BLaER1 (cell line): ENCODE measurements at regions not wholly inside any gene's neighbourhood (a gene's known extent, or its start where the extent isn't known, plus 50 kb on each side); places are given as distances from the start of the nearest gene placed in this dataset.
"Not testable (repeated sequence)": the region's sequence is repeated elsewhere in the genome, so short reads cannot be mapped to it uniquely, and the experiment has no call there.

Source experiments
- H3K27ac ChIP-seq: shearing (Covaris generic); formaldehyde crosslinking; 2 replicates; pipeline ENCODE4 v1.8.1; 2022
- H3K27me3 ChIP-seq: shearing (Covaris generic); formaldehyde crosslinking; 2 replicates; pipeline ENCODE4 v1.8.1; 2022
- H3K36me3 ChIP-seq: shearing (Covaris generic); formaldehyde crosslinking; 2 replicates; pipeline ENCODE4 v1.8.1; 2022
- H3K4me1 ChIP-seq: shearing (Covaris generic); formaldehyde crosslinking; 2 replicates; pipeline ENCODE4 v1.8.1; 2022
- H3K4me2 ChIP-seq: shearing (Covaris generic); formaldehyde crosslinking; 2 replicates; pipeline ENCODE4 v1.8.1; 2022
- H3K4me3 ChIP-seq: shearing (Covaris generic); formaldehyde crosslinking; 2 replicates; pipeline ENCODE4 v1.8.1; 2022
- H3K9ac ChIP-seq: shearing (Covaris generic); formaldehyde crosslinking; 2 replicates; pipeline ENCODE4 v1.8.1; 2022
- H3K9me3 ChIP-seq: shearing (Covaris generic); formaldehyde crosslinking; 2 replicates; pipeline ENCODE4 v1.8.1; 2022
- H4K20me1 ChIP-seq: shearing (Covaris generic); formaldehyde crosslinking; 2 replicates; pipeline ENCODE4 v1.8.1; 2022
- Cebpa-rat ChIP-seq: shearing (Covaris generic); IDR thresholded peaks from 2 replicates; pipeline ENCODE4 v1.8.1; 2022

- Histone ChIP-seq H3K36me3 (no peaks in the 10 kb centered on the region), H3K4me2 (no peak overlapping the region), H3K4me3 (no peak overlapping the region), H4K20me1 (no peaks in the 10 kb centered on the region), H3K27ac (no peak overlapping the region), H3K27me3 (no peaks in the 10 kb centered on the region), H3K9ac (no peak overlapping the region), H3K4me1 (peaks cover 13% of the 10 kb centered on the region), H3K9me3 (peaks cover 23% of the 10 kb centered on the region)
- TF ChIP-seq Cebpa-rat = no peak
These were observed 248.9 kb upstream of the TBL1XR1 start for GRCh38 chr3:177446165-177446601.

GRCh38 chr3:177447938-177448337 is 250.7 kb upstream of the TBL1XR1 start:
- H3K27ac ChIP-seq = no peak overlapping the region
- H3K9me3 ChIP-seq = peaks cover 25% of the 10 kb centered on the region
- no peak for TF ChIP-seq Cebpa-rat
- no peaks in the 10 kb centered on the region for H3K36me3 ChIP-seq
- no peaks in the 10 kb centered on the region for H3K27me3 ChIP-seq
- no peaks in the 10 kb centered on the region for H4K20me1 ChIP-seq
- H3K4me2 ChIP-seq = no peak overlapping the region
- peaks cover 13% of the 10 kb centered on the region for H3K4me1 ChIP-seq
- no peak overlapping the region for H3K4me3 ChIP-seq
- no peak overlapping the region for H3K9ac ChIP-seq

GRCh38 chr3:177448987-177449359 is 251.7 kb upstream of the TBL1XR1 start:
- no peaks in the 10 kb centered on the region for H3K27me3 ChIP-seq

GRCh38 chr3:177449360-177450006 is 252.2 kb upstream of the TBL1XR1 start:
- H3K36me3 ChIP-seq = no peaks in the 10 kb centered on the region
- no peaks in the 10 kb centered on the region for H4K20me1 ChIP-seq
- no peak overlapping the region for H3K27ac ChIP-seq
- no peak for TF ChIP-seq Cebpa-rat
- peaks cover 36% of the 10 kb centered on the region for H3K9me3 ChIP-seq
- H3K9ac ChIP-seq = no peak overlapping the region
- no peak overlapping the region for H3K4me3 ChIP-seq
- no peaks in the 10 kb centered on the region for H3K27me3 ChIP-seq
- H3K4me2 ChIP-seq = no peak overlapping the region
- peaks cover 14% of the 10 kb centered on the region for H3K4me1 ChIP-seq

More at GRCh38 chr3:177448987-177449359, 251.7 kb upstream of the TBL1XR1 start:
- TF ChIP-seq Cebpa-rat = no peak
- H3K36me3 ChIP-seq = no peaks in the 10 kb centered on the region
- H3K4me1 ChIP-seq = peaks cover 14% of the 10 kb centered on the region
- H3K4me2 ChIP-seq = no peak overlapping the region
- no peak overlapping the region for H3K9ac ChIP-seq
- peaks cover 31% of the 10 kb centered on the region for H3K9me3 ChIP-seq
- no peak overlapping the region for H3K4me3 ChIP-seq
- no peaks in the 10 kb centered on the region for H4K20me1 ChIP-seq
- H3K27ac ChIP-seq = no peak overlapping the region

- H3K36me3 ChIP-seq = no peaks in the 10 kb centered on the region
- H3K4me1 ChIP-seq = peaks cover 14% of the 10 kb centered on the region
- no peaks in the 10 kb centered on the region for H4K20me1 ChIP-seq
- H3K27ac ChIP-seq = no peak overlapping the region
- no peak overlapping the region for H3K4me2 ChIP-seq
- no peaks in the 10 kb centered on the region for H3K27me3 ChIP-seq
- no peak for TF ChIP-seq Cebpa-rat
- no peak overlapping the region for H3K4me3 ChIP-seq
- no peak overlapping the region for H3K9ac ChIP-seq
- peaks cover 43% of the 10 kb centered on the region for H3K9me3 ChIP-seq
These were observed 254.0 kb upstream of the TBL1XR1 start for GRCh38 chr3:177451301-177451750.

- peak overlapping the region; percentile 36; the same call in 1 of the 2 replicates for H3K4me2 ChIP-seq
- no peak overlapping the region for H3K4me3 ChIP-seq
- no peak overlapping the region for H3K9ac ChIP-seq
- H3K4me1 ChIP-seq = peaks cover 14% of the 10 kb centered on the region
- no peaks in the 10 kb centered on the region for H3K36me3 ChIP-seq
- H3K9me3 ChIP-seq = peaks cover 51% of the 10 kb centered on the region
- H3K27me3 ChIP-seq = no peaks in the 10 kb centered on the region
- TF ChIP-seq Cebpa-rat = no peak
- no peak overlapping the region for H3K27ac ChIP-seq
- H4K20me1 ChIP-seq = no peaks in the 10 kb centered on the region
These were observed 254.9 kb upstream of the TBL1XR1 start for GRCh38 chr3:177451864-177452830.

GRCh38 chr3:177452831-177453450 is 255.7 kb upstream of the TBL1XR1 start:
- Histone ChIP-seq H3K4me3 (no peak overlapping the region), H3K27ac (no peak overlapping the region), H3K36me3 (no peaks in the 10 kb centered on the region), H3K27me3 (no peaks in the 10 kb centered on the region), H4K20me1 (no peaks in the 10 kb centered on the region), H3K9ac (no peak overlapping the region), H3K4me1 (peaks cover 14% of the 10 kb centered on the region), H3K4me2 (peak overlapping the region; percentile 36; the same call in 1 of the 2 replicates), H3K9me3 (peaks cover 58% of the 10 kb centered on the region)
- no peak for TF ChIP-seq Cebpa-rat

GRCh38 chr3:177453451-177453844 is 256.2 kb upstream of the TBL1XR1 start:
- TF ChIP-seq Cebpa-rat = no peak

GRCh38 chr3:177457204-177457603 is 259.9 kb upstream of the TBL1XR1 start:
- peaks cover 52% of the 10 kb centered on the region for H3K9me3 ChIP-seq
- H3K27me3 ChIP-seq, H3K4me2 ChIP-seq, H3K4me3 ChIP-seq, H3K27ac ChIP-seq, H3K9ac ChIP-seq, H3K36me3 ChIP-seq, H4K20me1 ChIP-seq, H3K4me1 ChIP-seq: not testable (repeated sequence)

More at GRCh38 chr3:177453451-177453844, 256.2 kb upstream of the TBL1XR1 start:
- Histone ChIP-seq H3K4me3 (no peak overlapping the region), H3K4me1 (peaks cover 14% of the 10 kb centered on the region), H3K9me3 (peaks cover 60% of the 10 kb centered on the region), H4K20me1 (no peaks in the 10 kb centered on the region), H3K9ac (no peak overlapping the region), H3K36me3 (no peaks in the 10 kb centered on the region), H3K4me2 (no peak overlapping the region), H3K27ac (no peak overlapping the region), H3K27me3 (no peaks in the 10 kb centered on the region)
